ENCODE measurements at regions not wholly inside any gene's neighbourhood (a gene's known extent, or its start where the extent isn't known, plus 50 kb on each side); places are given as distances from the start of the nearest gene placed in this dataset.
"Not testable (repeated sequence)": the region's sequence is repeated elsewhere in the genome, so short reads cannot be mapped to it uniquely, and the experiment has no call there.

GRCh38 chr10:131363416-131363815 is 51.9 kb upstream of the TCERG1L start:
- POLR2A ChIA-PET = no interaction called here
- no peaks in the 10 kb centered on the region for H3K4me1 ChIP-seq (ENCODE audit: control extremely low read depth in 1 of 4, control insufficient read depth in 4 of 4, insufficient read depth in 4 of 4, low read length in 3 of 4)
- 90% methylated on average over 2 of the region's 2 CpGs for WGBS (ENCODE audit: insufficient coverage)
- H3K27me3 ChIP-seq (replicated peaks in 2 of 5; ENCODE audit: control insufficient read depth in 4 of 5, insufficient read depth in 5 of 5, low read length in 4 of 5) = no peaks in the 10 kb centered on the region
- H3K27ac ChIP-seq (ENCODE audit: insufficient read depth in 1 of 2, low read depth in 1 of 2, low read length in 2 of 2, poor library complexity in 1 of 2, severe bottlenecking in 2 of 2) = no peak overlapping the region
- no peak overlapping the region for H3K4me3 ChIP-seq (ENCODE audit: control insufficient read depth in 1 of 7, extremely low read depth in 1 of 7, insufficient read depth in 4 of 7, low read depth in 2 of 7, low read length in 6 of 7)
- peaks cover 0 to 8% (median 4%) of the 10 kb centered on the region in 5 experiments for H3K9me3 ChIP-seq (ENCODE audit: control extremely low read depth in 1 of 5, control insufficient read depth in 4 of 5, insufficient read depth in 2 of 5, low read depth in 1 of 5, low read length in 4 of 5)
- DNase-seq = no peak
- CTCF ChIA-PET = no interaction called here
- no peaks in the 10 kb centered on the region for H3K36me3 ChIP-seq (ENCODE audit: control insufficient read depth in 4 of 4, insufficient read depth in 4 of 4, low read length in 3 of 4)

- H3K4me1 ChIP-seq (ENCODE audit: control extremely low read depth in 1 of 4, control insufficient read depth in 4 of 4, insufficient read depth in 4 of 4, low read length in 3 of 4) = no peaks in the 10 kb centered on the region
- 61% methylated on average over 8 of the region's 8 CpGs for WGBS (ENCODE audit: insufficient coverage)
- ChIA-PET CTCF (no interaction called here), POLR2A (no interaction called here)
- no peak for DNase-seq
- H3K4me3 ChIP-seq (ENCODE audit: control insufficient read depth in 1 of 7, extremely low read depth in 1 of 7, insufficient read depth in 4 of 7, low read depth in 2 of 7, low read length in 6 of 7) = no peak overlapping the region
- H3K9me3 ChIP-seq (ENCODE audit: control extremely low read depth in 1 of 5, control insufficient read depth in 4 of 5, insufficient read depth in 2 of 5, low read depth in 1 of 5, low read length in 4 of 5) = peaks cover 0 to 14% (median 11%) of the 10 kb centered on the region in 5 experiments
- H3K27me3 ChIP-seq (replicated peaks in 2 of 5; ENCODE audit: control insufficient read depth in 4 of 5, insufficient read depth in 5 of 5, low read length in 4 of 5) = peaks cover 0 to 7% (median 0%) of the 10 kb centered on the region in 5 experiments
- no peak overlapping the region for H3K27ac ChIP-seq (ENCODE audit: insufficient read depth in 1 of 2, low read depth in 1 of 2, low read length in 2 of 2, poor library complexity in 1 of 2, severe bottlenecking in 2 of 2)
- no peaks in the 10 kb centered on the region for H3K36me3 ChIP-seq (ENCODE audit: control insufficient read depth in 4 of 4, insufficient read depth in 4 of 4, low read length in 3 of 4)
Observed at GRCh38 chr10:131371571-131371970, 60.0 kb upstream of the TCERG1L start.

GRCh38 chr10:131381576-131381975 is 70.1 kb upstream of the TCERG1L start:
- ChIA-PET CTCF (no interaction called here), POLR2A (no interaction called here)
- Histone ChIP-seq H3K27me3 (replicated peaks in 2 of 5; ENCODE audit: control insufficient read depth in 4 of 5, insufficient read depth in 5 of 5, low read length in 4 of 5) (peaks cover 0 to 11% (median 0%) of the 10 kb centered on the region in 5 experiments), H3K4me1 (ENCODE audit: control extremely low read depth in 1 of 4, control insufficient read depth in 4 of 4, insufficient read depth in 4 of 4, low read length in 3 of 4) (no peaks in the 10 kb centered on the region), H3K36me3 (ENCODE audit: control insufficient read depth in 4 of 4, insufficient read depth in 4 of 4, low read length in 3 of 4) (no peaks in the 10 kb centered on the region), H3K4me3 (ENCODE audit: control insufficient read depth in 1 of 7, extremely low read depth in 1 of 7, insufficient read depth in 4 of 7, low read depth in 2 of 7, low read length in 6 of 7) (no peak overlapping the region), H3K9me3 (ENCODE audit: control extremely low read depth in 1 of 5, control insufficient read depth in 4 of 5, insufficient read depth in 2 of 5, low read depth in 1 of 5, low read length in 4 of 5) (no peaks in the 10 kb centered on the region), H3K27ac (ENCODE audit: insufficient read depth in 1 of 2, low read depth in 1 of 2, low read length in 2 of 2, poor library complexity in 1 of 2, severe bottlenecking in 2 of 2) (no peak overlapping the region)
- no peak for DNase-seq
- 90% methylated on average over 13 of the region's 13 CpGs for WGBS (ENCODE audit: insufficient coverage)

GRCh38 chr10:131385161-131385872 is 73.8 kb upstream of the TCERG1L start:
- H3K27ac ChIP-seq (ENCODE audit: insufficient read depth in 1 of 2, low read depth in 1 of 2, low read length in 2 of 2, poor library complexity in 1 of 2, severe bottlenecking in 2 of 2); H3K36me3 ChIP-seq (ENCODE audit: control insufficient read depth in 4 of 4, insufficient read depth in 4 of 4, low read length in 3 of 4); H3K9me3 ChIP-seq (ENCODE audit: control extremely low read depth in 1 of 5, control insufficient read depth in 4 of 5, insufficient read depth in 2 of 5, low read depth in 1 of 5, low read length in 4 of 5); CTCF ChIA-PET; DNase-seq; H3K4me3 ChIP-seq (ENCODE audit: control insufficient read depth in 1 of 7, extremely low read depth in 1 of 7, insufficient read depth in 4 of 7, low read depth in 2 of 7, low read length in 6 of 7); H3K4me1 ChIP-seq (ENCODE audit: control extremely low read depth in 1 of 4, control insufficient read depth in 4 of 4, insufficient read depth in 4 of 4, low read length in 3 of 4); POLR2A ChIA-PET: not testable (repeated sequence)
- 69% methylated on average over 9 of the region's 9 CpGs for WGBS (ENCODE audit: insufficient coverage)
- H3K27me3 ChIP-seq (replicated peaks in 2 of 5; ENCODE audit: control insufficient read depth in 4 of 5, insufficient read depth in 5 of 5, low read length in 4 of 5) = peaks cover 0 to 24% (median 0%) of the 10 kb centered on the region in 5 experiments

DNA sequence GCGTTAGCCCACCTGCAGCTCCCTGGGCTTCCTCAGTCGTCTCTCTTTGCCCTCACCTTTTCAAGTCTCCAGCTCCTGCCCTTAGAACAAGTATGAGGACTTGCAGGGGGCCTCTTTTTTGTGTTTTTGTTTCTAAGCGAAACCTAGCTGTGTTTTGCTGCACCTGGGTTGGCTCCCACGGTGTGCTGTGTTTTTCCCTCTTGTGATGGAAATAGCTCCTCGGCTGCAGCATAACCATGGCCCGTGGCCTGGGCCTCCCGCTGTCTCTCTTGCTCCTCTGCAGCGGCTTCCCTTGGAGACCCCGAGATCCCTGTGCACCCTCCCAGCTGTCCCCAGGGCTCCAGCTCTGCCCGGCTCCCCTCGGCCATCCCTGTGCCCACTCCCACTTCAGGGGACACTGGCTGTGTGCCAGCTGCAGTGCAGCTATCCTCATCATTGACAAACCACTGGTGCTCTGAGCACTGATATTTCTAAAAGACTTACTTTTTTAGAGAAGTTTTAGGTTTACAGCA is 75.6 kb upstream of the TCERG1L start:
- H3K36me3 ChIP-seq (ENCODE audit: control insufficient read depth in 4 of 4, insufficient read depth in 4 of 4, low read length in 3 of 4) = no peaks in the 10 kb centered on the region
- DNase-seq = no peak
- WGBS (ENCODE audit: insufficient coverage) = 37% methylated on average over 11 of the region's 11 CpGs
- ChIA-PET CTCF (no interaction called here), POLR2A (no interaction called here)
- H3K9me3 ChIP-seq (ENCODE audit: control extremely low read depth in 1 of 5, control insufficient read depth in 4 of 5, insufficient read depth in 2 of 5, low read depth in 1 of 5, low read length in 4 of 5) = no peaks in the 10 kb centered on the region
- H3K27ac ChIP-seq (ENCODE audit: insufficient read depth in 1 of 2, low read depth in 1 of 2, low read length in 2 of 2, poor library complexity in 1 of 2, severe bottlenecking in 2 of 2) = no peak overlapping the region
- peaks cover 0 to 23% (median 0%) of the 10 kb centered on the region in 5 experiments for H3K27me3 ChIP-seq (replicated peaks in 2 of 5; ENCODE audit: control insufficient read depth in 4 of 5, insufficient read depth in 5 of 5, low read length in 4 of 5)
- H3K4me1 ChIP-seq (ENCODE audit: control extremely low read depth in 1 of 4, control insufficient read depth in 4 of 4, insufficient read depth in 4 of 4, low read length in 3 of 4) = no peaks in the 10 kb centered on the region
- no peak overlapping the region for H3K4me3 ChIP-seq (ENCODE audit: control insufficient read depth in 1 of 7, extremely low read depth in 1 of 7, insufficient read depth in 4 of 7, low read depth in 2 of 7, low read length in 6 of 7)

GRCh38 chr10:131391936-131392335 is 80.4 kb upstream of the TCERG1L start:
- WGBS (ENCODE audit: insufficient coverage) = 91% methylated on average over 4 of the region's 5 CpGs
- no peaks in the 10 kb centered on the region for H3K36me3 ChIP-seq (ENCODE audit: control insufficient read depth in 4 of 4, insufficient read depth in 4 of 4, low read length in 3 of 4)
- no peak overlapping the region for H3K27ac ChIP-seq (ENCODE audit: insufficient read depth in 1 of 2, low read depth in 1 of 2, low read length in 2 of 2, poor library complexity in 1 of 2, severe bottlenecking in 2 of 2)
- H3K4me1 ChIP-seq (ENCODE audit: control extremely low read depth in 1 of 4, control insufficient read depth in 4 of 4, insufficient read depth in 4 of 4, low read length in 3 of 4) = no peaks in the 10 kb centered on the region
- no peak for DNase-seq
- H3K4me3 ChIP-seq (ENCODE audit: control insufficient read depth in 1 of 7, extremely low read depth in 1 of 7, insufficient read depth in 4 of 7, low read depth in 2 of 7, low read length in 6 of 7) = no peak overlapping the region
- ChIA-PET POLR2A (no interaction called here), CTCF (no interaction called here)
- H3K27me3 ChIP-seq (replicated peaks in 2 of 5; ENCODE audit: control insufficient read depth in 4 of 5, insufficient read depth in 5 of 5, low read length in 4 of 5) = peaks cover 0 to 12% (median 0%) of the 10 kb centered on the region in 5 experiments
- no peaks in the 10 kb centered on the region for H3K9me3 ChIP-seq (ENCODE audit: control extremely low read depth in 1 of 5, control insufficient read depth in 4 of 5, insufficient read depth in 2 of 5, low read depth in 1 of 5, low read length in 4 of 5)

DNA sequence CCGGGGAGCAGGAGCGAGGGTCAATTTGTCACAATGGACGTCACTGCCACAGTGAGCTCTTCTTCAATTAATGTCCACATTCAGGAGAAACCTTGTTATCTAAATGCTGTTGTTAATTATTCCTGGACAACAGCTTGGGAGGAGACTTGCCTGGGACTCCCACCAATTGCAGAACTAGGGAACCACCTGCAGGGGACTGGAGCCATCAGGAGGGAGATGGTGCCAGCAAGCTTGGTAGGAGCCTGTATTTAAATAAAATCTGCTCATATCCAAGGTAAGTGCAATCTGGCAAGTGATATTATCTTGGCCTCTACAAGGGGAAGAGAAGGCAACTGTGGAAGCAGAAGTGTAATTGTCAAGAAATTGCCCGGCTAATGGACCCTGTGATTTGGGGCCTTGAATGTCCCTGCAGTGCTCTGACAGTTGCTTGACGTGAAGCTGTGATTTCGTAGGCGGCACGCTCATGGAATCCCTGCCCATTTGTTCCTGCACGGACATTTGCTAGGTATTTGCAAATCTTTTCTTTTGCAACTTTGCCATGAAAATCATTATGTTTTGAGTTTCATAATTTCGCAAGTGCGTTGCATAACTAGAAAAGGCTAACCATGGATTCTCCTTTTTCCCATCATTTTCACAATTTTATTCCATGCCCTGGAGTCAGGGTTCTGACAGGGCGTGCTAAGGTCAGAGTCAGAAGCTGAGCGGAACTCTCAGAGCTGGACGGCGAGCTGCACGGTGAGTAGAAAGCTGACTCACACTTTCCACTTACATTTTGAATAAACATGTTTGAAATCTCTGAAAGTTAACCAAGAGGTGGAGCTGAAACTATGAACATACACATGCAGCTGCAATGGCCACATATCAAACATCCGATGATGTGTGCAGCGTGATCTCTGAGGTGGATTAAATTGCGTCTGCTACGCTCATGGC is 84.9 kb upstream of the TCERG1L start:
- DNase-seq = no peak
- no peaks in the 10 kb centered on the region for H3K9me3 ChIP-seq (ENCODE audit: control extremely low read depth in 1 of 5, control insufficient read depth in 4 of 5, insufficient read depth in 2 of 5, low read depth in 1 of 5, low read length in 4 of 5)
- no peak overlapping the region for H3K27ac ChIP-seq (ENCODE audit: insufficient read depth in 1 of 2, low read depth in 1 of 2, low read length in 2 of 2, poor library complexity in 1 of 2, severe bottlenecking in 2 of 2)
- H3K36me3 ChIP-seq (ENCODE audit: control insufficient read depth in 4 of 4, insufficient read depth in 4 of 4, low read length in 3 of 4) = no peaks in the 10 kb centered on the region
- no peak overlapping the region for H3K4me3 ChIP-seq (ENCODE audit: control insufficient read depth in 1 of 7, extremely low read depth in 1 of 7, insufficient read depth in 4 of 7, low read depth in 2 of 7, low read length in 6 of 7)
- 82% methylated on average over 18 of the region's 20 CpGs for WGBS (ENCODE audit: insufficient coverage)
- H3K4me1 ChIP-seq (ENCODE audit: control extremely low read depth in 1 of 4, control insufficient read depth in 4 of 4, insufficient read depth in 4 of 4, low read length in 3 of 4) = no peaks in the 10 kb centered on the region
- peaks cover 0 to 7% (median 0%) of the 10 kb centered on the region in 5 experiments for H3K27me3 ChIP-seq (replicated peaks in 2 of 5; ENCODE audit: control insufficient read depth in 4 of 5, insufficient read depth in 5 of 5, low read length in 4 of 5)
- ChIA-PET POLR2A (no interaction called here), CTCF (no interaction called here)

Measured in common myeloid progenitor, CD34-positive (primary cell).